ENCODE measurements at regions not wholly inside any gene's neighbourhood (a gene's known extent, or its start where the extent isn't known, plus 50 kb on each side); places are given as distances from the start of the nearest gene placed in this dataset.

DNA sequence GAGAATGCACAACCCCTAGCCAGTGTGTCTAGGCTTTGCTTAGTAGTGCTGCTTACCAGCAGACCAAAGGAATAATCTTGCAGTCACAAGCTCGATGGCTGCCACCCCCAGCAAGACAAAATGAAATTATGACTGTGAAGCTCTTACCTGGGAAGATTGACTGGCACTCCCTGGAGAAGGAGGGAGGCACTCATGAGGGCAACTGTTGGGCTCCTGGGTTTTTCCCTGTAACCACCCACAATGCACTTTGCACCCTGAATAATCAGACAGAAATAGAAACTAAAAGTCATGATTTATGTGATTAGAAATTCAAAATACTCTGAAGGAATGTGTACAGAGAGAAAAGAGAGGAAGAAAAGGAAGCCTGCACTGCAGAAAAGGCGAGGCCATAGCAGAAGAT lies 144.3 kb upstream of the DGKB start:
- Histone ChIP-seq H3K9me3 (ENCODE audit: low read length) (no peaks in the 10 kb centered on the region), H3K27me3 (ENCODE audit: insufficient read depth, low read length, poor library complexity, severe bottlenecking) (no peaks in the 10 kb centered on the region), H3K36me3 (ENCODE audit: insufficient read depth, low read length) (no peaks in the 10 kb centered on the region), H3K4me3 (ENCODE audit: low read length) (no peak overlapping the region), H3K4me1 (ENCODE audit: insufficient read depth, low read length) (no peaks in the 10 kb centered on the region), H3K27ac (ENCODE audit: low read depth, low read length) (no peak overlapping the region)
- H3K36me3 Mint-ChIP-seq, result no peaks in the 10 kb centered on the region
- H3K4me1 Mint-ChIP-seq, result no peaks in the 10 kb centered on the region
- H3K27me3 Mint-ChIP-seq, result peaks cover 0 to 1% of the 10 kb centered on the region in 2 donors
- H3K9me3 Mint-ChIP-seq, result peaks cover 0 to 1% (median 0%) of the 10 kb centered on the region in 5 donors
- no peak overlapping the region for H3K27ac Mint-ChIP-seq
- no peak for DNase-seq
- ChIA-PET CTCF (no interaction called here), POLR2A (no interaction called here)
- no peak overlapping the region for H3K4me3 Mint-ChIP-seq

DNA sequence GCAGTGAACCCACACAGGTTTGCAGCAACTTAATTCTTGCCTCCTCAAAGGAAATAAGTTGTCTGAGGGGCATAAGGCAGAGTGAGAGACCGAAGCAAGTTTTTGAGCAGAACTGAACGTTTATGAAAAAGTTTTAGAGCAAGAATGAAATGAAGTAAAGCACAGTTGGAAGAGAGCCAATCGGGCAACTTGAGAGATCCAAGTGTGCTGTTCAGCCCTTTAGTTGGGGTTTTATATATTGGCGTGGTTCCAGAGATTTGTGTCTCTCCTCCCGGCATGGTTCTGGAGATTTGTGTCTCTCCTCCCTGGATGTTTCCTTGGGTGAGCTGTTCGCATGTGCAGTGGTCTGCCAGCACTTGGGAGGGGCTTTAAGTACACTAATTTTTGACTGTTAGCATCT lies 141.4 kb upstream of the DGKB start:
- Mint-ChIP-seq H3K27me3 (no peaks in the 10 kb centered on the region), H3K4me3 (no peak overlapping the region), H3K4me1 (no peaks in the 10 kb centered on the region), H3K27ac (no peak overlapping the region), H3K9me3 (peaks cover 0 to 1% (median 0%) of the 10 kb centered on the region in 5 donors), H3K36me3 (no peaks in the 10 kb centered on the region)
- POLR2A ChIA-PET, result no interaction called here
- Histone ChIP-seq H3K27me3 (ENCODE audit: insufficient read depth, low read length, poor library complexity, severe bottlenecking) (no peaks in the 10 kb centered on the region), H3K4me3 (ENCODE audit: low read length) (no peak overlapping the region), H3K27ac (ENCODE audit: low read depth, low read length) (no peak overlapping the region), H3K36me3 (ENCODE audit: insufficient read depth, low read length) (no peaks in the 10 kb centered on the region), H3K9me3 (ENCODE audit: low read length) (no peaks in the 10 kb centered on the region), H3K4me1 (ENCODE audit: insufficient read depth, low read length) (no peaks in the 10 kb centered on the region)
- no peak for DNase-seq
- CTCF ChIA-PET, result no interaction called here

DNA sequence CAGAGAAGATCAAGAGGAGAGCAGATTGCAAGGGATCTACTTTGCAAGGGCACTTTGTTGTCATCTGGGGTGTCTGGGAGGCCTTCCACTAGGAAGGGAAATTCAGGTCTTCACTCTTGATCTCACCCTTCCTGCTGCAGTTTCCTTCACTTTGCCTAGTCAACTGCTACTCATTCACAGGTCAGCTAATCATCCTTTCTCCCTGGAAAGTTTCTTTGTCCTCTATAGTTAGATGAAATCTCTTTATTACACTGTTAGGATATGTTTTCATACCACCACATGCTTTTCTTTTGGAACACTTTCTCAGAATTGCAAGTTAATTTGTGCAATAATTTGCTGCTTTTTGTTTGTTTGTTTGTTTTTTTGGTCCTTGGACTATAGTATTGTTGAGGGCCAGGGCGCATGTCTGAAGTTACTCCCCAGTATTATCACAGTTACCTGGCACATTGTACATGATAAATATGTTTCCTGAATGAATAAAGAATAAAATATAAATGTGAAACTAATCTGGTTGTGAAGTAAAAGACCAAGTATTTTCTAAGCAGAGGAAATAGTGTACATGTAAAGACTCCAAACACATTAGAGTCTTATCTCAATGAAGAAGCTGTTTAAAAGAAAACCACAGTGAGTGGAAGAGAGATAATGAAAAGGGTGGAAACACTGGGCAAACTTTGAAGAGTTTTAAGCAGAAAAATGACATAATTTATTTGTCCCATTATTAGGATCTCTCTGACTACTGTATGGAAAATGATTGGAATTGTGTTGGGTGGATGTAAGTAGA lies 139.9 kb upstream of the DGKB start:
- H3K27me3 ChIP-seq (ENCODE audit: insufficient read depth, low read length, poor library complexity, severe bottlenecking), result no peaks in the 10 kb centered on the region
- no peaks in the 10 kb centered on the region for H3K4me1 Mint-ChIP-seq
- peaks cover 0 to 1% (median 0%) of the 10 kb centered on the region in 5 donors for H3K9me3 Mint-ChIP-seq
- no peak overlapping the region for H3K4me3 Mint-ChIP-seq
- H3K36me3 Mint-ChIP-seq, result no peaks in the 10 kb centered on the region
- no peak overlapping the region for H3K4me3 ChIP-seq (ENCODE audit: low read length)
- no peaks in the 10 kb centered on the region for H3K27me3 Mint-ChIP-seq
- H3K36me3 ChIP-seq (ENCODE audit: insufficient read depth, low read length), result no peaks in the 10 kb centered on the region
- H3K4me1 ChIP-seq (ENCODE audit: insufficient read depth, low read length), result no peaks in the 10 kb centered on the region
- ChIA-PET POLR2A (no interaction called here), CTCF (no interaction called here)
- DNase-seq, result no peak
- H3K27ac Mint-ChIP-seq, result no peak overlapping the region
- H3K27ac ChIP-seq (ENCODE audit: low read depth, low read length), result no peak overlapping the region
- H3K9me3 ChIP-seq (ENCODE audit: low read length), result no peaks in the 10 kb centered on the region

DNA sequence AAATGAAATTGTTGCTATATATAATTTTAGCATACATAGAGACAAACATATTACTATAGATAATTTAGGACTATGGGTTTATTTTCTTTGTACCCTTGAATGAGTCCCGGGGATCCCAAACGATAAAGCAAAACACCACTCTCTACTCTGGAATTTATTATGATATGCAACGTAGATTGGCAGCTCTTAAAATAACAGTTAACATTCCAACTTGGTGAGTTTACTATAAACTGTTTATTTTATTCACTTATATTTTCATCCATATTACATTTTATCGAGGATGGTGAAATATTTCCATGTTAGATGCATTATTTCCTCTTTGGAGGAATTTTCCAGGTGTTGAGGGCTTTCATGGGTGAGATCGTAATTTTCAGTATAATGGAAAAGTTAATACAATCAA lies 138.7 kb upstream of the DGKB start:
- Histone ChIP-seq H3K9me3 (ENCODE audit: low read length) (no peaks in the 10 kb centered on the region), H3K4me1 (ENCODE audit: insufficient read depth, low read length) (no peaks in the 10 kb centered on the region), H3K4me3 (ENCODE audit: low read length) (no peak overlapping the region), H3K36me3 (ENCODE audit: insufficient read depth, low read length) (no peaks in the 10 kb centered on the region), H3K27ac (ENCODE audit: low read depth, low read length) (no peak overlapping the region), H3K27me3 (ENCODE audit: insufficient read depth, low read length, poor library complexity, severe bottlenecking) (no peaks in the 10 kb centered on the region)
- Mint-ChIP-seq H3K4me3 (no peak overlapping the region), H3K27ac (no peak overlapping the region), H3K27me3 (no peaks in the 10 kb centered on the region), H3K4me1 (no peaks in the 10 kb centered on the region), H3K36me3 (no peaks in the 10 kb centered on the region), H3K9me3 (peaks cover 0 to 1% (median 0%) of the 10 kb centered on the region in 5 donors)
- ChIA-PET POLR2A (no interaction called here), CTCF (no interaction called here)
- no peak for DNase-seq

DNA sequence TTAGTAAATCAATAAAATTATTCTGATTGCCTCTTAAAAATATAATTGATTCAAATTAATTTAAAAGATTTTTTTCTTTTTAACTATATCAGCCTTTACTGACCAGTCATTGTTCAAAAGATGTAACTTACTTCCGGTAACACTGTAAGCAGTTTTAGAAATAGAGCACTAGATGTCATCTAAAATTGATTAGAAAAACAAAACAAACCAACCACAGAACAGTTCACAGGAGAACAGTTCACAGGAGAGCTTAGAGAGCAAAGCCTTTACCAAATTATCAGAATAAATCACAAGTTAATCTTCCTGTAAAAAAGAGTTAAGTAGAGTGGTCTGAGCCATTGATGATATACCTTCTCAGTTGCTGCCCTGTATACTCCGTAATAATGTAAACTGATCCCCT lies 133.3 kb upstream of the DGKB start:
- Mint-ChIP-seq H3K36me3 (no peaks in the 10 kb centered on the region), H3K4me3 (no peak overlapping the region), H3K4me1 (no peaks in the 10 kb centered on the region), H3K9me3 (peaks cover 0 to 2% (median 0%) of the 10 kb centered on the region in 5 donors), H3K27me3 (no peaks in the 10 kb centered on the region), H3K27ac (no peak overlapping the region)
- DNase-seq, result no peak
- ChIA-PET CTCF (no interaction called here), POLR2A (no interaction called here)
- H3K4me3 ChIP-seq (ENCODE audit: low read length), result no peak overlapping the region
- H3K27me3 ChIP-seq (ENCODE audit: insufficient read depth, low read length, poor library complexity, severe bottlenecking), result no peaks in the 10 kb centered on the region
- H3K9me3 ChIP-seq (ENCODE audit: low read length), result no peaks in the 10 kb centered on the region
- H3K4me1 ChIP-seq (ENCODE audit: insufficient read depth, low read length), result no peaks in the 10 kb centered on the region
- H3K27ac ChIP-seq (ENCODE audit: low read depth, low read length), result no peak overlapping the region
- H3K36me3 ChIP-seq (ENCODE audit: insufficient read depth, low read length), result no peaks in the 10 kb centered on the region

DNA sequence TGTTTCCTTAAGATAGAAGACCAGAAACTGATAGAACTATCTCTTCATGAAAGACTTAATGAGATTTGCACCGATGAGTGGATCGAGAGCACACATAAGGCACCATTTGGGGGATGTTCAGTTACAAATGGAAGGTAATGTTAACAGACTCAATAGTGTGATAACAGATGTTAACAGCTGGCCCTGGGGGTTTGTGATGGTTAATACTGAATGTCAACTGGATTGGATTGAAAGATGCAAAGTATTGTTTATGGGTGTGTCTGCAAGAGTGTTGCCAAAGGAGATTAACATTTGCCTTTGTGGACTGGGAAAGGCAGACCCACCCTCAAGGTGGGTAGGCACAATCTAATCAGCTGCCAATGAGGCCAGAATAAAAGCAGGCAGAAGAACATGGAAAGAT lies 130.5 kb upstream of the DGKB start:
- H3K27me3 ChIP-seq (ENCODE audit: insufficient read depth, low read length, poor library complexity, severe bottlenecking), result no peaks in the 10 kb centered on the region
- no peak overlapping the region for H3K27ac Mint-ChIP-seq
- H3K27ac ChIP-seq (ENCODE audit: low read depth, low read length), result no peak overlapping the region
- DNase-seq, result no peak
- no peak overlapping the region for H3K4me3 ChIP-seq (ENCODE audit: low read length)
- no peaks in the 10 kb centered on the region for H3K4me1 Mint-ChIP-seq
- no peaks in the 10 kb centered on the region for H3K9me3 ChIP-seq (ENCODE audit: low read length)
- no peaks in the 10 kb centered on the region for H3K36me3 Mint-ChIP-seq
- H3K4me3 Mint-ChIP-seq, result no peak overlapping the region
- H3K9me3 Mint-ChIP-seq, result peaks cover 0 to 2% (median 0%) of the 10 kb centered on the region in 5 donors
- POLR2A ChIA-PET, result no interaction called here
- no peaks in the 10 kb centered on the region for H3K4me1 ChIP-seq (ENCODE audit: insufficient read depth, low read length)
- no peaks in the 10 kb centered on the region for H3K27me3 Mint-ChIP-seq
- CTCF ChIA-PET, result no interaction called here
- no peaks in the 10 kb centered on the region for H3K36me3 ChIP-seq (ENCODE audit: insufficient read depth, low read length)

DNA sequence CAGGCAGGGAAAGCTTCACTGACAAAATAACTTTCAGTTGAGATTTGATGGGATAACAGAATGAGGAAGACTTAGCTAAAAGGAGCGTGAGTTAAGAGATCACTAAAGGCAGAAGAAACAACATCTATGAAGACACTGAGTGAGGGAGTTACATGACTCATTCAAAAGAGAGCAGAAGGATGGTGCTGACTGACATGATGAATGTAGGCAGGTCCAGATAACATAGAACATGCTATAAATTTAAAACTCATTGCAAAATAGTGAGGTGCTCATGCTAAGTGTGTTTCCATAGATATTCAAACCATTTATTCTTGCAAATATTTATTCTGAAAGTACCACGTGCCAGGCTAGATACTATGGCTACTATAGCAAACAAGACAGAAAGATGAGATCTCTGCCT lies 116.4 kb upstream of the DGKB start:
- Histone ChIP-seq H3K4me1 (ENCODE audit: insufficient read depth, low read length) (no peaks in the 10 kb centered on the region), H3K27ac (ENCODE audit: low read depth, low read length) (no peak overlapping the region), H3K36me3 (ENCODE audit: insufficient read depth, low read length) (no peaks in the 10 kb centered on the region), H3K4me3 (ENCODE audit: low read length) (no peak overlapping the region), H3K27me3 (ENCODE audit: insufficient read depth, low read length, poor library complexity, severe bottlenecking) (no peaks in the 10 kb centered on the region), H3K9me3 (ENCODE audit: low read length) (no peaks in the 10 kb centered on the region)
- no peaks in the 10 kb centered on the region for H3K27me3 Mint-ChIP-seq
- no peak overlapping the region for H3K4me3 Mint-ChIP-seq
- no peaks in the 10 kb centered on the region for H3K36me3 Mint-ChIP-seq
- no peaks in the 10 kb centered on the region for H3K4me1 Mint-ChIP-seq
- CTCF ChIA-PET, result no interaction called here
- no peak for DNase-seq
- no peak overlapping the region for H3K27ac Mint-ChIP-seq
- POLR2A ChIA-PET, result no interaction called here
- peaks cover 0 to 2% (median 0%) of the 10 kb centered on the region in 5 donors for H3K9me3 Mint-ChIP-seq

DNA sequence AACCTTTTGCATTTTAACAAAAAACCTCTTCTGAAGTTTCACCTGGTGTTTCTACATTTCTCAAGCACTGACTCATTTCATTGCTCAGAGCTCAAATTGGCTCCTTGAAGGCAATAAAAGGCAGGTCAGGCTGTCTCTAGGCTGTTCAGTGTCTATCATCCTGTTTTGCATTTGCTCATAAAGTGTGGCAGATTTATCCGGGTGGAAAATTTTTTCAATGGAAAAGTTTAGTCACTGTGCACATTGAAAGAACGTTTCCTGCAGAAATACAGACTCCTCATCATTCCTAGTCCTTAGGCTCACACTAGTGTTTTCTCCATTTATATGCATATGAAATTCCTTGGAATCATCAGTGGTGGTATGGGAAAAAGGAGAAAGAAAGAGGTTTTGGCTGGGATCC lies 114.2 kb upstream of the DGKB start:
- no peak overlapping the region for H3K4me3 Mint-ChIP-seq
- H3K36me3 ChIP-seq (ENCODE audit: insufficient read depth, low read length), result no peaks in the 10 kb centered on the region
- H3K27me3 ChIP-seq (ENCODE audit: insufficient read depth, low read length, poor library complexity, severe bottlenecking), result no peaks in the 10 kb centered on the region
- H3K4me1 Mint-ChIP-seq, result no peaks in the 10 kb centered on the region
- H3K4me3 ChIP-seq (ENCODE audit: low read length), result no peak overlapping the region
- H3K27ac ChIP-seq (ENCODE audit: low read depth, low read length), result no peak overlapping the region
- no peaks in the 10 kb centered on the region for H3K9me3 ChIP-seq (ENCODE audit: low read length)
- POLR2A ChIA-PET, result no interaction called here
- no peak for DNase-seq
- CTCF ChIA-PET, result no interaction called here
- no peaks in the 10 kb centered on the region for H3K4me1 ChIP-seq (ENCODE audit: insufficient read depth, low read length)
- H3K27ac Mint-ChIP-seq, result no peak overlapping the region
- H3K27me3 Mint-ChIP-seq, result no peaks in the 10 kb centered on the region
- peaks cover 0 to 2% (median 0%) of the 10 kb centered on the region in 5 donors for H3K9me3 Mint-ChIP-seq
- H3K36me3 Mint-ChIP-seq, result no peaks in the 10 kb centered on the region

DNA sequence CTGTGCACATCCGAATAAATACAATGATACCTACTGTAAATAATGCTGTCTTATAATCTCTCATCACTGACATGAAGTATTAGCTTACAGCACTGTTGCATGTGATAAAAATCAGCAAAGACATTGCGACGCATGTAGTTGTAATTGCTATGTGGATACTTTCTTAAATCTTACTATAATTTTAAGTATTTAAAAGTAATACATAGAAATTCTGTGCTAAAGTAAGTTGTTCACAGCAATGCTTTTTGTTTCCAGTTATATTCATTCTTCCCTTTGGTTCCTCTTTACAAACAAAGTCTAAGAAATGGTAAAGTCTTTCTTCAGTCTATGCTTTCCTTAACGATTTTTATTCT lies 113.7 kb upstream of the DGKB start:
- Histone ChIP-seq H3K4me3 (ENCODE audit: low read length) (no peak overlapping the region), H3K27ac (ENCODE audit: low read depth, low read length) (no peak overlapping the region), H3K36me3 (ENCODE audit: insufficient read depth, low read length) (no peaks in the 10 kb centered on the region), H3K4me1 (ENCODE audit: insufficient read depth, low read length) (no peaks in the 10 kb centered on the region), H3K9me3 (ENCODE audit: low read length) (no peaks in the 10 kb centered on the region), H3K27me3 (ENCODE audit: insufficient read depth, low read length, poor library complexity, severe bottlenecking) (no peaks in the 10 kb centered on the region)
- H3K4me1 Mint-ChIP-seq, result no peaks in the 10 kb centered on the region
- no peak overlapping the region for H3K27ac Mint-ChIP-seq
- H3K4me3 Mint-ChIP-seq, result no peak overlapping the region
- H3K9me3 Mint-ChIP-seq, result peaks cover 0 to 3% (median 0%) of the 10 kb centered on the region in 5 donors
- no peaks in the 10 kb centered on the region for H3K27me3 Mint-ChIP-seq
- no peaks in the 10 kb centered on the region for H3K36me3 Mint-ChIP-seq
- POLR2A ChIA-PET, result no interaction called here
- no peak for DNase-seq
- CTCF ChIA-PET, result interaction anchor here (1.5 kb wide), 1 partner anchor 11 kb away, joined by 4 read pairs; no protein-coding TSS in a partner anchor
